ENCODE measurements at regions not wholly inside any gene's neighbourhood (a gene's known extent, or its start where the extent isn't known, plus 50 kb on each side); places are given as distances from the start of the nearest gene placed in this dataset.

- Histone ChIP-seq H2AK5ac (ENCODE audit: low read depth, low read length) (peak overlapping the region; percentile 11; the same call in 1 of the 2 replicates), H2BK5ac (ENCODE audit: low read depth, low read length) (no peak overlapping the region), H3K4me1 (replicated peaks in 1 of 4; ENCODE audit: control insufficient read depth in 3 of 4, insufficient read depth in 4 of 4, low read length in 3 of 4) (peaks cover 7 to 14% (median 9%) of the 10 kb centered on the region in 4 experiments), H4K8ac (ENCODE audit: extremely low read depth, insufficient read depth, low read length) (no peak overlapping the region), H2AFZ (ENCODE audit: low read length) (no peak overlapping the region), H3K4ac (replicated peaks; ENCODE audit: insufficient read length, low read depth, low read length) (no peak overlapping the region), H3K79me2 (ENCODE audit: control insufficient read depth in 1 of 2, insufficient read depth in 2 of 2, low read length in 2 of 2) (no peaks in the 10 kb centered on the region), H2BK15ac (ENCODE audit: low read length) (peak overlapping the region; percentile 1; the same call in 1 of the 2 replicates), H3K18ac (ENCODE audit: extremely low read depth, low read length) (no peak overlapping the region), H3K36me3 (ENCODE audit: control insufficient read depth in 2 of 4, insufficient read depth in 4 of 4, low read length in 3 of 4) (no peaks in the 10 kb centered on the region), H3K79me1 (ENCODE audit: low read depth, low read length) (no peaks in the 10 kb centered on the region), H2BK20ac (ENCODE audit: low read length) (peak overlapping the region; percentile 0; the same call in 1 of the 2 replicates), H3K9ac (replicated peaks in 1 of 4; ENCODE audit: extremely low read depth in 1 of 4, low read depth in 3 of 4, low read length in 3 of 4) (no peak overlapping the region), H2BK12ac (ENCODE audit: low read depth, low read length) (peak overlapping the region; percentile 83; the same call in 1 of the 2 replicates), H3K27me3 (replicated peaks in 1 of 4; ENCODE audit: control insufficient read depth in 3 of 4, extremely low read depth in 1 of 4, insufficient read depth in 3 of 4, low read length in 3 of 4) (0 out of 7 replicates have a peak, but pooled peaks cover 0 to 2% (median 0%) of the 10 kb centered on the region in 4 experiments), H3K9me3 (ENCODE audit: insufficient read depth in 2 of 2, low read depth in 1 of 2, low read length in 1 of 2) (no peaks in the 10 kb centered on the region), H3K23ac (ENCODE audit: insufficient read length) (no peak overlapping the region), H4K20me1 (replicated peaks in 1 of 2; ENCODE audit: control insufficient read depth in 1 of 2, insufficient read depth in 2 of 2, low read length in 2 of 2) (no peaks in the 10 kb centered on the region), H4K91ac (replicated peaks; ENCODE audit: insufficient read length, low read length) (peak overlapping the region; percentile 50), H3K4me3 (ENCODE audit: extremely low read depth in 1 of 4, insufficient read depth in 2 of 4, low read depth in 3 of 4, low read length in 4 of 4) (no peak overlapping the region), H3K14ac (ENCODE audit: insufficient read length) (no peak overlapping the region), H4K5ac (ENCODE audit: insufficient read length, low read depth, low read length) (no peak overlapping the region), H3K4me2 (ENCODE audit: insufficient read depth in 1 of 2, low read depth in 2 of 2, low read length in 2 of 2) (no peak overlapping the region), H3K56ac (replicated peaks; ENCODE audit: insufficient read length, low read depth, low read length) (no peak overlapping the region), H2BK120ac (replicated peaks; ENCODE audit: low read depth, low read length) (no peak overlapping the region), H3K23me2 (ENCODE audit: low read depth, low read length) (peaks cover 2% of the 10 kb centered on the region; the same call in 1 of the 2 replicates), H3K27ac (ENCODE audit: low read depth, low read length) (no peak overlapping the region)
- POLR2A ChIA-PET (ENCODE audit: partially characterized antibody) = no interaction called here
- WGBS, 2 experiments (ENCODE audit: extremely low coverage in 1 of 2, insufficient coverage in 1 of 2, insufficient read length in 1 of 2, insufficient replicate concordance in 2 of 2, low coverage in 1 of 2, low lambda C conversion rate in 2 of 2, missing lambda C conversion rate in 1 of 2) = 92% methylated on average over 5 of the region's 5 CpGs; no CpG with 5 or more reads in 1 of the 2 experiments
- CTCF ChIA-PET (ENCODE audit: partially characterized antibody) = interaction anchor here (0.9 to 1.7 kb wide), 6 partner anchors 9 to 159 kb away, joined by 3 to 5 read pairs (median 4); no protein-coding TSS in a partner anchor
- FAIRE-seq (no peak), DNase-seq (ENCODE audit: low read depth in 1 of 2, low spot score in 2 of 2) (no peak)
- TF ChIP-seq CHD1 (IDR thresholded peaks at IDR 0.05; ENCODE audit: low read depth, low read length) = no peak
- no peak for TF ChIP-seq YY1 (IDR thresholded peaks at IDR 0.05; ENCODE audit: low read depth, low read length)
These were observed 95.7 kb upstream of the ARL4C start for GRCh38 chr2:234592541-234592940.
